8988T (cell line): ENCODE measurements at regions not wholly inside any gene's neighbourhood (a gene's known extent, or its start where the extent isn't known, plus 50 kb on each side); places are given as distances from the start of the nearest gene placed in this dataset.
"Not testable (repeated sequence)": the region's sequence is repeated elsewhere in the genome, so short reads cannot be mapped to it uniquely, and the experiment has no call there.

Experiments
- DNase-seq: peaks from one replicate; pipeline ENCODE4 v3.0.0; 2011

DNA sequence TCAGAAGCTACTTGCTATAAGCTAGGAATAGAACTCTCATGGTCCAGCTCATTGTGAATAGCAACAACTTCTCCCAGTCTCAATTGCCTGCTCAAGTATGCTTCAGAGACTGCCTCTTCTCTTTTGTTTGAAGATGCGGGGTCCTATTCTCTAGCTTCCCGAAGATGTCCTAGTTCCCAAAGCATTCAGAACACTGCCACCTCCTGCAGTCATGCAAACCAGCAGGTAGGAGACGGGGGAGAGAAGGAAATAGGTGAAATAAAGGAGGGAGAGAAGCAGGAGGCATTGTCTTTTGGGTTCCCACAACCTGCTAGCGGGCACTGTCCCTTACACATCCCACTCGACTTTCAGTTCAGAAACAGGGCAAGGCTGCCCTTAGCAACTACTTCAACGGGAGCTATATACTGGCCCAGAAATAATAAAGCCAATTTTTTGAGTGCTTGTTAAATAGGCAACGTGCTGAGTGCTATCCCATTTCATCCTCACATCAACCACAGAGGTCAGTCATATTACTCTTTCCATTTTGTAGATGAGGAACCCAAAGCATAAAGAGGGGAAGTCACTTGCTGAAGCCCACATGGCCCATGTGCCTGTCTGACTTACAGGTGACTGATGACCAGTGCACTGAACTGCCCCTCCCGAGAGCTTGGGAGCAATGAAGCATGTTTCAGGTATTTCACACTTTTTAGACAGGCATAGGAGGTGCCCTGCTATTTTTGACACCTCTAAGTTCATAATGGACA, 61.9 kb upstream of the ATXN1 start:
- no peak for DNase-seq

DNA sequence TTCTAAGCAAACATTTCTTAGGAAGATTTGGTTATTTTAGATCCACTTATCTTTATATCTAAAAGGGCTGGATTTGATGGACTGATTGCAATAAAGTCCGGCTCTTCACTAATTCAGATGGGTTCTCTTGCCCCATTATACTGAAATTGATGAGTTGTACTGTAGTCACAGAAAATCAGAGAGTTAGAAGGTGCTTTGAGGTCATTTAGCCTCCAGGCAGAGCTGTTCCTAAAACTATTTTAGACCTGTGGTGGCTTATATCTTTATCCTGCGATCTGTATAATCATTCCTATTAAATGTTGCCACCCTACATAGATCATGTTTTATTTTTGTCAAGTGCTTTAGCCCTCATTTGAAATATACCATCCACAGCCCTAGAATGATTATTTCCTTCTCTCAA, 61.3 kb upstream of the ATXN1 start:
- no peak for DNase-seq

DNA sequence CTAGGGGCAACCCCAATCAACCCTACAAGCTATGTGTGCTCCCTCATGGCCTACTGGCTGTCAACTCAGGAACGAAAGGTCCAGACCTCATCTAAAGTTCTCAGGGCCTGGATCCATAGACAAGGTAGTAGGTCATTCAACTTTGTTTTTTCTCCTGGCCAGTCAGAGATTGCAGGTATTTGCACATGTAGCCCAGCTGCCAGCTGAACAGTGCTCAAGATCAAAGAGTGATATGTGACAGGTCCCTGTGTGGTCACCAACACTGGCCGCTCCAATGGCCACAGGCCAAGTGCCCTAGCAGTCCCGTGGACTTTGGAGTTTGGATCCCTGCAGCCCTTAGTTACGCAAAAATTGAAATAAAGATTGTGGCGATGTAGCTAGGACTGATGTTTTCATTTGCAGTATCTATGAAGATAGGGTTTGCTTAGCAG, 60.6 kb upstream of the ATXN1 start:
- no peak for DNase-seq

DNA sequence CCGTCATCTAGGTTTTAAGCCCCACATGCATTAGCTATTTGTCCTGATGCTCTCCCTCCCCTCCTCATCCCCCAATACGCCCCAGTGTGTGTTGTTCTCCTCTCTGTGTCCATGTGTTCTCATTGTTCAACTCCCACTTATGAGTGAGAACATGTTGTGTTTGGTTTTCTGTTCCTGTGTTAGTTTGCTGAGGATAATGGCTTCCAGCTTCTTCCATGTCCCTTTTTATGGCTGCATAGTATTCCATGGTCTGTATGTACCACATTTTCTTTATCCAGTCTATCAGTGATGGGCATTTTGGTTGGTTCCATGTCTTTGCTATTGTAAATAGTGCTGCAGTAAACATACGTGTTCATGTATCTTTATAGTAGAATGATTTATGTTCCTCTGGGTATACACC, 59.0 kb upstream of the ATXN1 start:
- DNase-seq = not testable (repeated sequence)

DNA sequence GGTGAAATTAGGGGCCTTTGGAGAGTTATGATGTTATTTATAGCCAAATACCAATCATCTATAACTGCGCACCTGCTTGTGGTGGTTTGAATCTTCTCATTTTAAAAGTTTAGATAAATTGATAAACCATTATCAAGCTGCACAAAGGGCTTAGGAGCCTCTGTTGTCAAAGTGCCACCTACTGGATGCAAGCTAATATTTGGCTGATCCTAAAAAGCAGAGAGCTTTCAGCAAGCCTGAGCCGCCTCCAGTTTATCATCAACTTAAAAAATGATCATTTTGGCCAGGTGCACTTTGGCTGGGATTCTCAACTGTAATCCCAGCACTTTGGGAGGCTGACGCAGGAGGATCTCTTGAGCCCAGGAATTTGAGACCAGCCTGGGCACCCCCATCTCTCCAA, 58.5 kb upstream of the ATXN1 start:
- no peak for DNase-seq

DNA sequence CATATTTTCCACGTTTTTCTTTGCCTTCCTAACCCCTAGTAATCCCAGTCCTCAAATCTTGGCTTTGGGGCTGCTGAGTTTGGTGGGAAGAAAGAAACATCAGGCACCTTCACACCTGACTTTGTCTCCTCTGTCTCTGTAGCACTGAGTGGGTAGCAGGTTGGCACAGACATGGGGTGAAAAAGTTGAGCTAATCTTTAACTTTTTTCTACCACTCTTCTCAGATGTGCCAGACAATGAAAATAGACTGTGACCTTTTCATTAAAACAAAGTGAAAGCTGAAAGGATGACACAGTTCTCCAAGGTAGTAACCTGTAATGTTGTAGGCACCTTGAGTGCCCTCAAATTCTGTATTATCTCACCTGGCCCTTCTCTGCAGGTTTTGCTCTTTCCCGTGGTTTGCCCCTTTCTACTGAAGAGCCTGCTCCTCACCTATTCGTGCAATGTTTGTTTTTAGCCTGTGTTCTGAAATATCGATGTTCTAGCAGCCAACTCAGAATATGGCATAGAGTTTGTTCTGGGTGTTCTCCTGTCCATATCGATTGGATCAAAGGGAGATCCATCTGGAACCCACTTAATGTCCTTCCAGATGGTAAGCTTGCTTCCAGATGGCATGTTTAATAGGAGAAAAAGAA, 57.8 kb upstream of the ATXN1 start:
- DNase-seq = no peak

DNA sequence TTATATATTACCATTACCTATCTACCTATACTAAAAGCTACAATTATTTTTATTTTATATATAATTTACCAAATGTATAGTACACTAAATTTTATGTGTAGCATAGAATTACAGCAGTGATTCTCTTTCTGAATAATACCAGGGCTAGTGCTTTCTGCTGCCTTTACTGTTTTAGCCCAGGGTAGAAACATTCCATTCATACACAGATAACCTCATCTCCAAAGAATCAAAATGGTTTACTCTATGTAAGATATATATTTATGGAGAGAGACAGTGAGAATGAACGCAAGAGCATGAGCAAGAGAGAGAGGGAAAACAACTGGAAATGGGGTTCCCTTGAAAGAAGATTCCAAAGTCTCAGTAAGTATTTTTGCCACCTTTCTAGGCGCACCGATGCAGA, 56.3 kb upstream of the ATXN1 start:
- no peak for DNase-seq

DNA sequence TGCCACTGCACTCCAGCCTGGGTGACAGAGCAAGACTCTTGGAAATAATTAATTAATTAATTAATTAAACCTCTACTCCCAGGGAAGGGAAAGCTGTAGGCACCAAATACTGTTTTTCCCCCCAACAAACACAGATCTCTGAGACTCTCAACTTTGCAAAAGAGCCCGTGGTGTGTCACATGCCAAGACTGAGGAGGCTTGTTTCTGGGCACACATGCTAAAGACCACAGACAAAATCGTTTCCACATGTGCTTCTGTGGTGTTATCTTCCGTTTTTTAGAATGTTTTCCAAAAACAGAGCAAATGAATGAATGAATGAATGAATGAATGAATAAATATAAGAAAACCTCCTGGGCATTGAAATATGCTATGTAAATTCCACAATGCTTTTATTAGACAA, 55.6 kb upstream of the ATXN1 start:
- no peak for DNase-seq

DNA sequence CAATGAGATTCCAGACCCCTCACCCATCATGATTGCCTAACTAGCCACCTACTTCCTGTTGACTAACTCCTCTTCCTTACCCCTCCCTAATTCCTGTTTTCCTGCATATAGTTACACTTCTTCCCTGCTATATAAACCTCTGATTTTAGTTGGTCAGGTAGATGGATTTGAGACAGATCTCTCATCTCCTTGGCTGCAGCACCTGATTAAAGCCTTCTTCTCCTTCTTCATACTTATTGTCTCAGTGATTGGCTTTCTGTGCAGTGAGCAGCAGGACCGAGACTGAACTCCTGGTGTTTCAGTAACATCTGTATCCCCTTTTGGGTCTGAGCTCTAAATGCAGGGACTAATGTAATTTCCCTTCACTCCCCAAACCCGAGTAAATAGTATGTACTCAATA, 51.7 kb upstream of the ATXN1 start:
- no peak for DNase-seq

DNA sequence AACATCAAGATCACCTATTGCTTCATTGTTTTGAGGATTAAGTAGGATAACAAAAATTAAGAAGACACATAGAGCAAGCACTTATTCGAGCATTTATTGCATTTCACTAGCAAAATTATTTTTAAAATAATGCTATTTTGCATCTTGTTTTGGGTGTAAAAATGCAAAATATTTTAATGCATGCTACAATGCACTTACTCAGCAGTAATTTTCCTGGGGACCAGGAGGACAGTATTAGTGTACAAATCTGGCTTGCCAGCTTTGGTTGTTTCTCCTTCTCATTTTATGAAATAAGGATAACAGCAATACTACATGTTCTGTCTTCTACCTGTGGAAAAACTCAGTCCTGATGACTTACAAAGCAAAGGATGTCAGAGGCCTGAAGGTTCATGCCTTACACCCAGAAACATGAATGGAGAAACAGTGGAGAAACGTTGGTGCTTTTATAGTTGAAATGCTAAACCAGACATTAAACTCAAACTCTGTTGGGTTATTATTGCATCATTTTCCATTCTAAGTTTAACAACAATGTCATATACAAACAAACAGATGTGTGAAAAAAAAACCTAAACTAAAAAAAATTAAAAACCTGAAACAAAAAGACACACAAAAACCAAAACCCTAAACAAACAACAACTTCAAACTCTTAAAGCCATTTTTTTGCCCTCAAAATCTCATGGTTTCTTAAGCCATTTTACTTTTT, 50.2 kb upstream of the ATXN1 start:
- DNase-seq = no peak
